D721Med (cell line): ENCODE measurements at regions not wholly inside any gene's neighbourhood (a gene's known extent, or its start where the extent isn't known, plus 50 kb on each side); places are given as distances from the start of the nearest gene placed in this dataset.

Source experiments
- DNase-seq: peaks from one replicate; pipeline ENCODE4 v3.0.0; 2011; ENCODE audit warnings: low spot score; ENCODE audit not compliant: insufficient read length
- FAIRE-seq: peaks from 2 replicates; lab custom pipeline; 2011; peaks lifted over from hg19 to GRCh38; lab: Jason Lieb, UNC
- CTCF ChIP-seq: IDR thresholded peaks from 2 replicates; pipeline ENCODE4 v1.5.1; 2012; ENCODE audit warnings: mild to moderate bottlenecking, control low read depth; ENCODE audit not compliant: insufficient read depth; ENCODE audit errors: missing control alignments

- FAIRE-seq (no peak), DNase-seq (no peak)
- TF ChIP-seq CTCF: no peak
Observed at GRCh38 chr2:45282646-45283045, 273.4 kb upstream of the SIX2 start.

GRCh38 chr2:45281311-45281710 is 272.1 kb upstream of the SIX2 start:
- FAIRE-seq (no peak), DNase-seq (no peak)
- no peak for TF ChIP-seq CTCF

- TF ChIP-seq CTCF: no peak
- DNase-seq (no peak), FAIRE-seq (no peak)
Observed at GRCh38 chr2:45280794-45281193, 271.5 kb upstream of the SIX2 start.

- DNase-seq (no peak), FAIRE-seq (no peak)
- TF ChIP-seq CTCF: no peak
Observed at GRCh38 chr2:45279356-45279755, 270.1 kb upstream of the SIX2 start.

DNA sequence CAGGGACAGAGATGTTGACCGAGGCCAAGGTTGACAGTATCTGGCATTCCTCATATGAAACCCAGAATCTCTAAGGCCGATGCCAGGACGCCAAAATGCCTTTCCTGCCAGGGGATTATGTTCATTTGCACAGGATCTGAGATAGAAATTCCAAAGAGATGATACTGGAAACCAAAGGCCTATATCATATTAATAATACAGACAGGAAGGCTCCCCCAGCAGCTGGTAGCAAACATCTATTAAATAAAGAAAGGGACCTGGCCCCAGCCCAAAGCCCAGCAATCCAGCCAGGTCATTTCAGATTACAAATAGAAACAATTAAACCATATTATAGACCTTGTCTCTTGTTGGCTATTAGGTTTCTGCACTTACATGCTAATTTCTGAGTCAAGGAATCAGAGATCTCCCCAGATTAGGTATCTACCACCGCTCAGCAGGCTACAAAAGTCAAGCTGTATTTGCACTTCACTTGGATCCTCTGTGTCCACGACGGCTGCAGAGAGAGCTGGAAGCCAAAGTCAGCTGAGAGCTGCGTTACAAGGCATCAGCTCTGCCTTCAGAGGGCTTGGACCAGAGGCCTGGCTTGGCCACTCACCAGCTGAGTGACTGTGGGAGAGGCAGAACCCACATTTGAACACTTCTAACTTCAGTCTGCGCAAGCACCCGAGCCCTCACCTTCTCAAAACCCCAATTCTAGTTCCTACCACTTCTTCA is 269.3 kb upstream of the SIX2 start:
- TF ChIP-seq CTCF: no peak
- DNase-seq (no peak), FAIRE-seq (no peak)

GRCh38 chr2:45276914-45277313 is 267.7 kb upstream of the SIX2 start:
- FAIRE-seq: no peak
- TF ChIP-seq CTCF: no peak
- DNase-seq: no peak

DNA sequence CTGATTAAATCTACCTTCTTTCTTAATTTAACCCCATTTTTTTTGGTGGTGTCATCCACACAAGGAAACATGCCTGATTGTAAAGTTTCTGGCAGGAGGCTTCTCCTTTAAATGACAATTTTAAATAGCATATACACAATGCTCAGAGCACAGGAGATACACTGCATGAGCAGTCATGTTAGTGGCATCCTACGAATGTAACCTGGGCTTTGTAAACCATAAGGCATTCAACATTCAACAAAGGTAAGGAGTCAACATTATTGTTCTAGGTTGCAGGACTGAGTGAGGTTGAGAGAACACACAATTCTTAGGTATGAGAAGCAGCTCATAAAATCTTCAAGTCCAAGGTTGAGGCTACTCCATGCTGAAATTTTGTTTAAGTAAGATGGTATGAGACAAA is 266.6 kb upstream of the SIX2 start:
- DNase-seq (no peak), FAIRE-seq (no peak)
- TF ChIP-seq CTCF: no peak
